ENCODE measurements at regions not wholly inside any gene's neighbourhood (a gene's known extent, or its start where the extent isn't known, plus 50 kb on each side); places are given as distances from the start of the nearest gene placed in this dataset.

GRCh38 chr3:96039632-96040031, 774.8 kb upstream of the EPHA6 start:
- Histone ChIP-seq H3K4me1 (ENCODE audit: control insufficient read depth in 2 of 2, insufficient read depth in 2 of 2, low read length in 2 of 2) (no peaks in the 10 kb centered on the region), H3K36me3 (replicated peaks in 1 of 2; ENCODE audit: control extremely low read depth in 1 of 2, control insufficient read depth in 1 of 2, extremely low read depth in 1 of 2, insufficient read depth in 2 of 2, low read length in 1 of 2) (no peaks in the 10 kb centered on the region), H3K9ac (ENCODE audit: low read length) (no peak overlapping the region), H2AFZ (ENCODE audit: insufficient read depth, low read depth, low read length, poor library complexity, severe bottlenecking) (no peak overlapping the region), H3K9me3 (ENCODE audit: control extremely low read depth in 1 of 3, control insufficient read depth in 2 of 3, insufficient read depth in 1 of 3, low read length in 2 of 3) (peaks cover 0 to 2% (median 1%) of the 10 kb centered on the region in 3 donors), H3K4me3 (ENCODE audit: control extremely low read depth in 1 of 5, extremely low read depth in 1 of 5, insufficient read depth in 1 of 5, low read depth in 2 of 5, low read length in 4 of 5) (no peak overlapping the region), H3K27me3 (replicated peaks in 1 of 4; ENCODE audit: control extremely low read depth in 1 of 4, control insufficient read depth in 3 of 4, insufficient read depth in 4 of 4, low read length in 3 of 4) (no peaks in the 10 kb centered on the region), H3K27ac (ENCODE audit: low read length in 2 of 2) (no peak overlapping the region), H3K4me2 (replicated peaks; ENCODE audit: low read depth, low read length, poor library complexity, severe bottlenecking) (no peak overlapping the region), H3K79me2 (ENCODE audit: control insufficient read depth, insufficient read depth, low read length) (no peaks in the 10 kb centered on the region), H4K20me1 (ENCODE audit: control insufficient read depth, insufficient read depth, low read length, poor library complexity, severe bottlenecking) (no peaks in the 10 kb centered on the region)
- Mint-ChIP-seq H3K27me3 (no peaks in the 10 kb centered on the region), H3K9me3 (ENCODE audit: insufficient read depth) (no peaks in the 10 kb centered on the region), H3K4me1 (no peaks in the 10 kb centered on the region), H3K4me3 (no peak overlapping the region), H3K27ac (no peak overlapping the region)
- ChIA-PET CTCF (no interaction called here), POLR2A (no interaction called here)
- DNase-seq (no peak), ATAC-seq (ENCODE audit: low read depth) (no peak)
- intact Hi-C loops (cut with micrococcal nuclease): no loop called here
- no peak for TF ChIP-seq EZH2 (IDR thresholded peaks at IDR 0.05; ENCODE audit: borderline replicate concordance, insufficient read depth, low read depth, low read length, poor library complexity, severe bottlenecking)
- TF ChIP-seq, protein P1, sequence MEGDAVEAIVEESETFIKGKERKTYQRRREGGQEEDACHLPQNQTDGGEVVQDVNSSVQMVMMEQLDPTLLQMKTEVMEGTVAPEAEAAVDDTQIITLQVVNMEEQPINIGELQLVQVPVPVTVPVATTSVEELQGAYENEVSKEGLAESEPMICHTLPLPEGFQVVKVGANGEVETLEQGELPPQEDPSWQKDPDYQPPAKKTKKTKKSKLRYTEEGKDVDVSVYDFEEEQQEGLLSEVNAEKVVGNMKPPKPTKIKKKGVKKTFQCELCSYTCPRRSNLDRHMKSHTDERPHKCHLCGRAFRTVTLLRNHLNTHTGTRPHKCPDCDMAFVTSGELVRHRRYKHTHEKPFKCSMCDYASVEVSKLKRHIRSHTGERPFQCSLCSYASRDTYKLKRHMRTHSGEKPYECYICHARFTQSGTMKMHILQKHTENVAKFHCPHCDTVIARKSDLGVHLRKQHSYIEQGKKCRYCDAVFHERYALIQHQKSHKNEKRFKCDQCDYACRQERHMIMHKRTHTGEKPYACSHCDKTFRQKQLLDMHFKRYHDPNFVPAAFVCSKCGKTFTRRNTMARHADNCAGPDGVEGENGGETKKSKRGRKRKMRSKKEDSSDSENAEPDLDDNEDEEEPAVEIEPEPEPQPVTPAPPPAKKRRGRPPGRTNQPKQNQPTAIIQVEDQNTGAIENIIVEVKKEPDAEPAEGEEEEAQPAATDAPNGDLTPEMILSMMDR (IDR thresholded peaks at IDR 0.05): no peak

- ChIA-PET POLR2A (no interaction called here), CTCF (no interaction called here)
- WGBS (ENCODE audit: insufficient coverage): 71% methylated on average over 1 of the region's 1 CpG
- H3K27me3 ChIP-seq (replicated peaks in 1 of 4; ENCODE audit: control extremely low read depth in 1 of 4, control insufficient read depth in 3 of 4, insufficient read depth in 4 of 4, low read length in 3 of 4): no peaks in the 10 kb centered on the region
- ATAC-seq (ENCODE audit: low read depth) (no peak), DNase-seq (no peak)
- H3K9me3 Mint-ChIP-seq (ENCODE audit: insufficient read depth): peaks cover 7% of the 10 kb centered on the region
- no peak overlapping the region for H3K27ac Mint-ChIP-seq
- no peak overlapping the region for H3K27ac ChIP-seq (ENCODE audit: low read length in 2 of 2)
- no peaks in the 10 kb centered on the region for H3K4me1 Mint-ChIP-seq
- no peak overlapping the region for H2AFZ ChIP-seq (ENCODE audit: insufficient read depth, low read depth, low read length, poor library complexity, severe bottlenecking)
- no peaks in the 10 kb centered on the region for H3K36me3 ChIP-seq (replicated peaks in 1 of 2; ENCODE audit: control extremely low read depth in 1 of 2, control insufficient read depth in 1 of 2, extremely low read depth in 1 of 2, insufficient read depth in 2 of 2, low read length in 1 of 2)
- H3K27me3 Mint-ChIP-seq: no peaks in the 10 kb centered on the region
- H3K79me2 ChIP-seq (ENCODE audit: control insufficient read depth, insufficient read depth, low read length): no peaks in the 10 kb centered on the region
- no peaks in the 10 kb centered on the region for H3K4me1 ChIP-seq (ENCODE audit: control insufficient read depth in 2 of 2, insufficient read depth in 2 of 2, low read length in 2 of 2)
- H3K4me3 ChIP-seq (ENCODE audit: control extremely low read depth in 1 of 5, extremely low read depth in 1 of 5, insufficient read depth in 1 of 5, low read depth in 2 of 5, low read length in 4 of 5): no peak overlapping the region
- H3K9me3 ChIP-seq (ENCODE audit: control extremely low read depth in 1 of 3, control insufficient read depth in 2 of 3, insufficient read depth in 1 of 3, low read length in 2 of 3): peaks cover 0 to 3% (median 0%) of the 10 kb centered on the region in 3 donors
- no peaks in the 10 kb centered on the region for H4K20me1 ChIP-seq (ENCODE audit: control insufficient read depth, insufficient read depth, low read length, poor library complexity, severe bottlenecking)
- no peak overlapping the region for H3K4me2 ChIP-seq (replicated peaks; ENCODE audit: low read depth, low read length, poor library complexity, severe bottlenecking)
- intact Hi-C loops (cut with micrococcal nuclease): no loop called here
- TF ChIP-seq, protein P1 (IDR thresholded peaks at IDR 0.05): no peak
- no peak for TF ChIP-seq EZH2 (IDR thresholded peaks at IDR 0.05; ENCODE audit: borderline replicate concordance, insufficient read depth, low read depth, low read length, poor library complexity, severe bottlenecking)
- H3K9ac ChIP-seq (ENCODE audit: low read length): no peak overlapping the region
- H3K4me3 Mint-ChIP-seq: no peak overlapping the region
Observed at GRCh38 chr3:96059301-96059700, 755.1 kb upstream of the EPHA6 start.

Measured in B cell (primary cell).